HEK293 (cell line): ENCODE measurements at regions not wholly inside any gene's neighbourhood (a gene's known extent, or its start where the extent isn't known, plus 50 kb on each side); places are given as distances from the start of the nearest gene placed in this dataset.
A peak's percentile ranks its signal among the peaks of the same experiment; 100 is the strongest.

ENCODE experiments used
- CTCF ChIA-PET: fragments of 350-600 bp; formaldehyde crosslinking; extraction: SDS; loops from one replicate; lab custom pipeline; 2021; ENCODE audit warnings: antibody characterized with exemption; lab: Yijun Ruan, JAX
- POLR2A ChIA-PET: fragments of 300-600 bp; formaldehyde crosslinking; extraction: SDS; loops from one replicate; lab custom pipeline; 2020; ENCODE audit warnings: antibody characterized with exemption, inconsistent platforms; lab: Yijun Ruan, JAX
- H3K27ac ChIP-seq: fragments of 200-500 bp; sonication (Bioruptor generic); 2 replicates; pipeline ENCODE4 v1.5.1; 2014; ENCODE audit warnings: low read depth, low read length, control low read depth, inconsistent platforms; ENCODE audit errors: extremely low read depth
- H3K36me3 ChIP-seq, 2 experiments: fragments of 200-500 bp in 1 of 2; sonication (Bioruptor generic) in 1 of 2; 1 replicate in 1 of 2; 2 replicates in 1 of 2; pipeline ENCODE4 v1.5.1; 2014 to 2017; ENCODE audit warnings: inconsistent platforms in 2 of 2, low read length in 2 of 2; ENCODE audit not compliant: control insufficient read depth in 2 of 2, insufficient read depth in 1 of 2
- H3K4me1 ChIP-seq: fragments of 200-500 bp; sonication (Bioruptor generic); 2 replicates; pipeline ENCODE4 v1.5.1; 2014; ENCODE audit warnings: mild to moderate bottlenecking, low read length, inconsistent platforms; ENCODE audit not compliant: control insufficient read depth, insufficient read depth
- H3K4me3 ChIP-seq: 2 replicates; pipeline ENCODE4 v1.5.1; 2011; ENCODE audit warnings: low read depth, mild to moderate bottlenecking, control low read depth, low read length, moderate library complexity
- H3K9me3 ChIP-seq: fragments of 200-500 bp; sonication (Bioruptor generic); 2 replicates; pipeline ENCODE4 v1.5.1; 2014; ENCODE audit warnings: low read depth, low read length, inconsistent platforms; ENCODE audit not compliant: control insufficient read depth, insufficient read depth
- GLIS1 ChIP-seq: fragments of 450-650 bp; formaldehyde crosslinking; IDR thresholded peaks from 2 replicates; pipeline ENCODE4 v1.5.1; 2016; ENCODE audit warnings: missing biosample characterization, missing genetic modification characterization
- PBX3 ChIP-seq: sonication (generic); formaldehyde crosslinking; IDR thresholded peaks from 2 replicates; pipeline ENCODE4 v1.8.1; 2022; ENCODE audit warnings: mild to moderate bottlenecking, moderate library complexity, missing genetic modification reagents
- SP7 ChIP-seq: fragments of 450-650 bp; formaldehyde crosslinking; IDR thresholded peaks from 2 replicates; pipeline ENCODE4 v1.5.1; 2016; ENCODE audit warnings: missing biosample characterization, missing genetic modification characterization
- ZBTB17 ChIP-seq: fragments of 450-650 bp; formaldehyde crosslinking; IDR thresholded peaks from 2 replicates; pipeline ENCODE4 v1.5.1; 2016; ENCODE audit warnings: missing biosample characterization, missing genetic modification characterization
- ZFP37 ChIP-seq: fragments of 450-650 bp; formaldehyde crosslinking; IDR thresholded peaks from 2 replicates; pipeline ENCODE4 v1.5.1; 2016; ENCODE audit warnings: missing biosample characterization, missing genetic modification characterization
- ZNF211 ChIP-seq: fragments of 450-650 bp; formaldehyde crosslinking; IDR thresholded peaks from 2 replicates; pipeline ENCODE4 v1.5.1; 2016; ENCODE audit warnings: low read depth, missing biosample characterization, missing genetic modification characterization
- ZNF248 ChIP-seq: fragments of 450-650 bp; formaldehyde crosslinking; IDR thresholded peaks from 2 replicates; pipeline ENCODE4 v1.5.1; 2017; ENCODE audit warnings: missing biosample characterization, missing genetic modification characterization
- ZNF266 ChIP-seq: fragments of 450-650 bp; formaldehyde crosslinking; IDR thresholded peaks from 2 replicates; pipeline ENCODE4 v1.5.1; 2016; ENCODE audit warnings: missing biosample characterization, missing genetic modification characterization, low read depth
- ZNF302 ChIP-seq: fragments of 450-650 bp; formaldehyde crosslinking; IDR thresholded peaks from 2 replicates; pipeline ENCODE4 v1.5.1; 2016; ENCODE audit warnings: missing biosample characterization, missing genetic modification characterization, low read depth
- ZNF521 ChIP-seq: fragments of 450-650 bp; formaldehyde crosslinking; IDR thresholded peaks from 2 replicates; pipeline ENCODE4 v1.5.1; 2017; ENCODE audit warnings: missing biosample characterization, mild to moderate bottlenecking, missing genetic modification characterization
- ZNF548 ChIP-seq: fragments of 450-650 bp; formaldehyde crosslinking; IDR thresholded peaks from 2 replicates; pipeline ENCODE4 v1.5.1; 2016; ENCODE audit warnings: missing biosample characterization, missing genetic modification characterization
- ZNF585B ChIP-seq: fragments of 450-650 bp; formaldehyde crosslinking; IDR thresholded peaks from 2 replicates; pipeline ENCODE4 v1.5.1; 2016; ENCODE audit warnings: missing biosample characterization, missing genetic modification characterization
- ZNF596 ChIP-seq: fragments of 450-650 bp; IDR thresholded peaks from 2 replicates; pipeline ENCODE4 v1.5.0; 2018; ENCODE audit warnings: missing biosample characterization, mild to moderate bottlenecking, missing genetic modification characterization, moderate library complexity
- ZNF600 ChIP-seq: fragments of 450-650 bp; formaldehyde crosslinking; IDR thresholded peaks from 2 replicates; pipeline ENCODE4 v1.5.1; 2016; ENCODE audit warnings: missing biosample characterization, missing genetic modification characterization
- ZNF629 ChIP-seq: fragments of 450-650 bp; formaldehyde crosslinking; IDR thresholded peaks from 2 replicates; pipeline ENCODE4 v1.5.1; 2017; ENCODE audit warnings: missing biosample characterization, missing genetic modification characterization
- ZNF654 ChIP-seq: fragments of 450-650 bp; formaldehyde crosslinking; IDR thresholded peaks from 2 replicates; pipeline ENCODE4 v1.5.1; 2016; ENCODE audit warnings: low read depth, missing biosample characterization, missing genetic modification characterization
- ZNF843 ChIP-seq: fragments of 450-650 bp; formaldehyde crosslinking; IDR thresholded peaks from 2 replicates; pipeline ENCODE4 v1.5.1; 2016; ENCODE audit warnings: missing biosample characterization, missing genetic modification characterization
- ZSCAN16 ChIP-seq: fragments of 450-650 bp; formaldehyde crosslinking; IDR thresholded peaks from 2 replicates; pipeline ENCODE4 v1.5.1; 2016; ENCODE audit warnings: missing biosample characterization, missing genetic modification characterization
- TF ChIP-seq, protein P1 (sequence below): fragments of 450-650 bp; formaldehyde crosslinking; IDR thresholded peaks from 2 replicates; pipeline ENCODE4 v1.5.1; 2016; ENCODE audit warnings: missing biosample characterization, missing genetic modification characterization
- TF ChIP-seq, protein P2 (sequence below): fragments of 450-650 bp; formaldehyde crosslinking; optimal IDR thresholded peaks from 2 replicates; pipeline ENCODE3; 2016; ENCODE audit warnings: missing biosample characterization, mild to moderate bottlenecking, missing genetic modification characterization
- TF ChIP-seq, protein P3 (sequence below): fragments of 450-650 bp; formaldehyde crosslinking; IDR thresholded peaks from 2 replicates; pipeline ENCODE4 v1.5.1; 2016; ENCODE audit warnings: missing biosample characterization, missing genetic modification characterization
- TF ChIP-seq, protein P4 (sequence below): fragments of 450-650 bp; formaldehyde crosslinking; IDR thresholded peaks from 2 replicates; pipeline ENCODE4 v1.5.1; 2016; ENCODE audit warnings: missing biosample characterization, missing genetic modification characterization

- Histone ChIP-seq H3K36me3 (no peaks in the 10 kb centered on the region), H3K9me3 (no peaks in the 10 kb centered on the region), H3K4me1 (no peaks in the 10 kb centered on the region), H3K27ac (no peak overlapping the region), H3K4me3 (peak overlapping the region; percentile 16)
- ChIA-PET CTCF (interaction anchor here (0.6 to 2.0 kb wide), 21 partner anchors 9 to 927 kb away, joined by 3 to 14 read pairs (median 3); no protein-coding TSS in a partner anchor), POLR2A (no interaction called here)
- TF ChIP-seq ZNF596 (tag by site-specific recombination) (no peak), ZSCAN16 (tag by site-specific recombination) (no peak), ZNF266 (tag by site-specific recombination) (no peak), ZNF248 (no peak), ZNF585B (tag by site-specific recombination) (no peak), ZNF843 (tag by site-specific recombination) (no peak), ZNF211 (no peak)
Measured at GRCh38 chr21:41068496-41068895, 99.5 kb upstream of the BACE2 start.

DNA sequence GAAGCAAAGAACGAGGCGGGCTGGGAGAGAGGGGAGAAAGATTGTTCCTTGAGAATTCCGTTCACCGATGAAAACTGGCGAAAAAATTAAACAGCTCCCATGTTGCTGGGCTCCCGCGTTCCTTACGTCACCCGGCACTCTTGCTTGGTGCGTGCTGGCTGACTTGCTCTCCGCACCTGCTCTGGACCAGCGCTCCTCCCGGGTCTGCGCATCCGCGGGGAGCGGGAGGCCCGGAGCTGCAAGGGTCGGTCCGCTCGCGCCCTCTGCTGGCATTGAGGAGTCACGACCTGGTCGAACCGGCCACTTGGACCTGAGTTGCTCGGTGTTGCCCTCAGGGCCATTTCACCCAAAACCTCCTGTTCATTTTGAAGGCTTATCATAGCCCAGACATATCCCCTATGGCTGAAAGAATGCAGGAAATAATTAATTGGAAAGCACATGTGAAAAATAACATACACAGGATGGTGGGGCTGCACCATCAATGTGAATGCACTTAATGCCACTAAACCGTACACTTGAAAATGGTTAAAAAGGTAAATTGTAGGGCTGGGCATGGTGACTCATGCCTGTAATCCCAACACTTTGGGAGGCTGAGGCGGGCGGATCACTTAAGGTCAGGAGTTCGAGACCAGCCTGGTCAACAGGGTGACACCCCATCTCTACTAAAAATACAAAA, 98.9 kb upstream of the BACE2 start:
- Histone ChIP-seq H3K4me3 (peak overlapping the region; percentile 16), H3K9me3 (no peaks in the 10 kb centered on the region), H3K36me3 (no peaks in the 10 kb centered on the region), H3K27ac (no peak overlapping the region), H3K4me1 (no peaks in the 10 kb centered on the region)
- ChIA-PET POLR2A (interaction anchor here (0.6 kb wide), 1 partner anchor 228 kb away, joined by 3 read pairs; no protein-coding TSS in a partner anchor), CTCF (interaction anchor here (0.6 to 2.0 kb wide), 25 partner anchors 8 to 928 kb away, joined by 3 to 14 read pairs (median 3); no protein-coding TSS in a partner anchor)
- TF ChIP-seq ZNF521 (tag by site-specific recombination), result no peak
- TF ChIP-seq, protein P1, sequence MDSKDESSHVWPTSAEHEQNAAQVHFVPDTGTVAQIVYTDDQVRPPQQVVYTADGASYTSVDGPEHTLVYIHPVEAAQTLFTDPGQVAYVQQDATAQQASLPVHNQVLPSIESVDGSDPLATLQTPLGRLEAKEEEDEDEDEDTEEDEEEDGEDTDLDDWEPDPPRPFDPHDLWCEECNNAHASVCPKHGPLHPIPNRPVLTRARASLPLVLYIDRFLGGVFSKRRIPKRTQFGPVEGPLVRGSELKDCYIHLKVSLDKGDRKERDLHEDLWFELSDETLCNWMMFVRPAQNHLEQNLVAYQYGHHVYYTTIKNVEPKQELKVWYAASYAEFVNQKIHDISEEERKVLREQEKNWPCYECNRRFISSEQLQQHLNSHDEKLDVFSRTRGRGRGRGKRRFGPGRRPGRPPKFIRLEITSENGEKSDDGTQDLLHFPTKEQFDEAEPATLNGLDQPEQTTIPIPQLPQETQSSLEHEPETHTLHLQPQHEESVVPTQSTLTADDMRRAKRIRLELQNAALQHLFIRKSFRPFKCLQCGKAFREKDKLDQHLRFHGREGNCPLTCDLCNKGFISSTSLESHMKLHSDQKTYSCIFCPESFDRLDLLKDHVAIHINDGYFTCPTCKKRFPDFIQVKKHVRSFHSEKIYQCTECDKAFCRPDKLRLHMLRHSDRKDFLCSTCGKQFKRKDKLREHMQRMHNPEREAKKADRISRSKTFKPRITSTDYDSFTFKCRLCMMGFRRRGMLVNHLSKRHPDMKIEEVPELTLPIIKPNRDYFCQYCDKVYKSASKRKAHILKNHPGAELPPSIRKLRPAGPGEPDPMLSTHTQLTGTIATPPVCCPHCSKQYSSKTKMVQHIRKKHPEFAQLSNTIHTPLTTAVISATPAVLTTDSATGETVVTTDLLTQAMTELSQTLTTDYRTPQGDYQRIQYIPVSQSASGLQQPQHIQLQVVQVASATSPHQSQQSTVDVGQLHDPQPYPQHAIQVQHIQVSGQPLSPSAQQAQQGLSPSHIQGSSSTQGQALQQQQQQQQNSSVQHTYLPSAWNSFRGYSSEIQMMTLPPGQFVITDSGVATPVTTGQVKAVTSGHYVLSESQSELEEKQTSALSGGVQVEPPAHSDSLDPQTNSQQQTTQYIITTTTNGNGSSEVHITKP (tag by site-specific recombination), result peak; percentile 52; the same call in 1 of the 2 replicates
- peak; percentile 18; the same call in 1 of the 2 replicates for TF ChIP-seq GLIS1 (tag by site-specific recombination)
- TF ChIP-seq, protein P2, sequence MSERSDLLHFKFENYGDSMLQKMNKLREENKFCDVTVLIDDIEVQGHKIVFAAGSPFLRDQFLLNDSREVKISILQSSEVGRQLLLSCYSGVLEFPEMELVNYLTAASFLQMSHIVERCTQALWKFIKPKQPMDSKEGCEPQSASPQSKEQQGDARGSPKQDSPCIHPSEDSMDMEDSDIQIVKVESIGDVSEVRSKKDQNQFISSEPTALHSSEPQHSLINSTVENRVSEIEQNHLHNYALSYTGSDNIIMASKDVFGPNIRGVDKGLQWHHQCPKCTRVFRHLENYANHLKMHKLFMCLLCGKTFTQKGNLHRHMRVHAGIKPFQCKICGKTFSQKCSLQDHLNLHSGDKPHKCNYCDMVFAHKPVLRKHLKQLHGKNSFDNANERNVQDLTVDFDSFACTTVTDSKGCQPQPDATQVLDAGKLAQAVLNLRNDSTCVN (tag by site-specific recombination), result peak; percentile 57
- TF ChIP-seq ZNF548, result no peak
- TF ChIP-seq ZBTB17 (tag by site-specific recombination), result peak; percentile 45; the same call in 1 of the 2 replicates
- TF ChIP-seq ZNF600 (tag by site-specific recombination), result peak; percentile 90
- TF ChIP-seq, protein P3, sequence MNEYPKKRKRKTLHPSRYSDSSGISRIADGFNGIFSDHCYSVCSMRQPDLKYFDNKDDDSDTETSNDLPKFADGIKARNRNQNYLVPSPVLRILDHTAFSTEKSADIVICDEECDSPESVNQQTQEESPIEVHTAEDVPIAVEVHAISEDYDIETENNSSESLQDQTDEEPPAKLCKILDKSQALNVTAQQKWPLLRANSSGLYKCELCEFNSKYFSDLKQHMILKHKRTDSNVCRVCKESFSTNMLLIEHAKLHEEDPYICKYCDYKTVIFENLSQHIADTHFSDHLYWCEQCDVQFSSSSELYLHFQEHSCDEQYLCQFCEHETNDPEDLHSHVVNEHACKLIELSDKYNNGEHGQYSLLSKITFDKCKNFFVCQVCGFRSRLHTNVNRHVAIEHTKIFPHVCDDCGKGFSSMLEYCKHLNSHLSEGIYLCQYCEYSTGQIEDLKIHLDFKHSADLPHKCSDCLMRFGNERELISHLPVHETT (tag by site-specific recombination), result peak; percentile 21; the same call in 1 of the 2 replicates
- 0 out of 2 replicates have a peak, but pooled peaks have one; percentile 12 for TF ChIP-seq SP7 (tag by site-specific recombination)
- TF ChIP-seq, protein P4, sequence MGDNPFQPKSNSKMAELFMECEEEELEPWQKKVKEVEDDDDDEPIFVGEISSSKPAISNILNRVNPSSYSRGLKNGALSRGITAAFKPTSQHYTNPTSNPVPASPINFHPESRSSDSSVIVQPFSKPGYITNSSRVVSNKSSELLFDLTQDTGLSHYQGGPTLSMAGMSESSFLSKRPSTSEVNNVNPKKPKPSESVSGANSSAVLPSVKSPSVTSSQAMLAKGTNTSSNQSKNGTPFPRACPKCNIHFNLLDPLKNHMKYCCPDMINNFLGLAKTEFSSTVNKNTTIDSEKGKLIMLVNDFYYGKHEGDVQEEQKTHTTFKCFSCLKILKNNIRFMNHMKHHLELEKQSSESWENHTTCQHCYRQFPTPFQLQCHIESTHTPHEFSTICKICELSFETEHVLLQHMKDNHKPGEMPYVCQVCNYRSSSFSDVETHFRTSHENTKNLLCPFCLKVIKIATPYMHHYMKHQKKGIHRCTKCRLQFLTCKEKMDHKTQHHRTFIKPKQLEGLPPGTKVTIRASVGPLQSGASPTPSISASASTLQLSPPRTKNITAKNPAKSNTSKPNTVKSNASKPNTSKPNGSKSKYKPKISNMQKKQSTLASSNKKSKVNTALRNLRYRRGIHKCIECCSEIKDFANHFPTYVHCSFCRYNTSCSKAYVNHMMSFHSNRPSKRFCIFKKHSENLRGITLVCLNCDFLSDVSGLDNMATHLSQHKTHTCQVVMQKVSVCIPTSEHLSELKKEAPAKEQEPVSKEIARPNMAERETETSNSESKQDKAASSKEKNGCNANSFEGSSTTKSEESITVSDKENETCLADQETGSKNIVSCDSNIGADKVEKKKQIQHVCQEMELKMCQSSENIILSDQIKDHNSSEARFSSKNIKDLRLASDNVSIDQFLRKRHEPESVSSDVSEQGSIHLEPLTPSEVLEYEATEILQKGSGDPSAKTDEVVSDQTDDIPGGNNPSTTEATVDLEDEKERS, result 0 out of 2 replicates have a peak, but pooled peaks have one; percentile 36
- 0 out of 2 replicates have a peak, but pooled peaks have one; percentile 26 for TF ChIP-seq ZFP37 (tag by site-specific recombination)
- TF ChIP-seq ZNF654 (tag by site-specific recombination), result peak; percentile 79
- 0 out of 2 replicates have a peak, but pooled peaks have one; percentile 65 for TF ChIP-seq PBX3 (CRISPR knock-in tag)
- TF ChIP-seq ZNF629 (tag by site-specific recombination), result peak; percentile 35; the same call in 1 of the 2 replicates
- no peak for TF ChIP-seq ZNF302
